M059J (cell line): ENCODE measurements at regions not wholly inside any gene's neighbourhood (a gene's known extent, or its start where the extent isn't known, plus 50 kb on each side); places are given as distances from the start of the nearest gene placed in this dataset.
"Not testable (repeated sequence)": the region's sequence is repeated elsewhere in the genome, so short reads cannot be mapped to it uniquely, and the experiment has no call there.

Source experiments
- DNase-seq: peaks from one replicate; pipeline ENCODE4 v3.0.0-alpha.2; 2012; ENCODE audit warnings: low read depth

DNA sequence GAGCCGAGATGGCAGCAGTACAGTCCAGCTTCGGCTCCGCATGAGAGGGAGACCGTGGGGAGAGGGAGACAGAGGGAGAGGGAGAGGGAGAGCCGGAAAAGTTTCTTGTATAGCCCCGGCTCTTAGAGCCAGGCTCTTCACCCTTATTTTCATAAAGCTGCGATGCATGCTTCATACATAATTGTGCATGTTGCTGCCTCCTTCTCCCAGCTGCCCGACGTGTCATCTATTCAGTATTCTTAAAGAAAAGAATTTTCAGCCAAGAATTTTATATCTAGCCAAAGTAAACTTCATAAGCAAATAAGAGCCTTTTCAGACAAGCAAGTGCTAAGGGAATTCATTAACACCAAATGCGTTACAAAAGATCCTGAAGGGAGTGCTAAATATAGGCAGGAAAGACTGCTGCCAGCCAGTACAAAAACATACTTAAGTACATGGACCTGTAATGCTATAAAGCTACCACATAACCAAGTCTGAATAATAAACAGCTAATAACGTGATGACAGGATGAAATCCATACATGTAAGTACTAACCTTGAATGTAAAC, 219.8 kb upstream of the CXADR start:
- DNase-seq = not testable (repeated sequence)

DNA sequence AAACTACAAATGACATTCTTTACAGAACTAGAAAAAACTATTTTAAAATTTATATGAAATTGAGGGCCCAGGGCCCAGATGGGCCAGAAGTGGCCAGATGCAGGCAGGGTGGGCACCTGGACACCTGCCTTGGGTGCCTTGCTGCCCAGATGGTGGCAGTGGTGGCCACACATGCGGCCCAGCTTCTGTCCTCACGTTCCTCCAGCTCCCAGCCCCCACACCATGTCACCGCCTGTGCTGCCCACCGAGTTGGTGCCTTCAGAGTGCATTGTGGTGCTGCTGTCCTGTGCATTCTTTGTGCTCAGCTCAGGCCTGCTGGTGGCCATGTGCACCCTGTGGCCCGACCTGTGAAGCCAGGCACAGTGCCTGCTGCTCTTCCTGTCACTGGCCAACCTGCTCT, 216.8 kb upstream of the CXADR start:
- no peak for DNase-seq

GRCh38 chr21:17299576-17299975, 213.3 kb upstream of the CXADR start:
- DNase-seq = not testable (repeated sequence)

DNA sequence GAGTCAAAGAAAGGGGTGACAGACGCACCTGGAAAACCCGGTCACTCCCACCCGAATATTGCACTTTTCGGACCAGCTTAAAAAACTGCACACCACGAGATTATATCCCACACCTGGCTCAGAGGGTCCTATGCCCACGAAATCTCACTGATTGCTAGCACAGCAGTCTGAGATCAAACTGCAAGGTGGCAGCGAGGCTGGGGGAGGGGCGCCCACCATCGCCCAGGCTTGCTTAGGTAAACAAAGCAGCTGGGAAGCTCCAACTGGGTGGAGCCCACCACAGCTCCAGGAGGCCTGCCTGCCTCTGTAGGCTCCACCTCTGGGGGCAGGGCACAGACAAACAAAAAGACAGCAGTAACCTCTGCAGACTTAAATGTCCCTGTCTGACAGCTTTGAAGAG, 185.1 kb upstream of the CXADR start:
- not testable (repeated sequence) for DNase-seq

DNA sequence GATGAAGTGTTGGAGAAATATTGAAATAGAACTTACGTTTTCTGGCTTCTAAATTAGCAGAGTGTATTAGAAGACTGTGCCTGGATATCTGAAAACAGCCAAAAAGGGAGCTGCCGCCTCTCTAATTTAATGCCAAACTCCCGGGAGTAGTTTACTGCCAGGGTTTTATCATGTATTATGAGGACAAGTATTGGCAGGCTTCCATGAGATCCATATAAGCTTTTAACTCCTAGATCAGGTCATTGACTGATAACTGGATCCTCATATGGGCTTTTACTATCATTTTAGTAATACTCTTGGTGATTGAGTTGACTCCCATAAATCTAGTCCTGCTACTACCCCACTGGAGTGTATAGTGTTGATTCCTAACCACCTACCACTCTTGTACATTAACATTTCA, 178.4 kb upstream of the CXADR start:
- DNase-seq = no peak

DNA sequence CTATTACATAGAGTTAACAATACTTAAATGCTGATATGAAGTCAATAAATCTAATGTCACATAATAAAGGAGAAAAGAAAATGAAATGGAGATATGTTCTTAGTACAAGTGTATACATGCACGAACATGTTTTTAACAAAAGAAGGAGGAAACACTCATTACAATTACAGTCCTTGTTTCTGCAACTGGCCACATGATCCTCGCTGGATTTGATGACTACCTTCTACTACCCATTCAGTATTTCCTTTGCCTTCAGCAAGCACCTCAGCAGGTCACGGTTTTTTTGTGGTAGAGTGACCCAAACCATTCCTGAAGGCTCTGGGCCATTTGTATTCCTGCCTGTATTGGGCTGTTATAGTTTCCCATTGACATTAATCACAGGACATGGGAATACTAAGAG, 172.8 kb upstream of the CXADR start:
- DNase-seq = no peak

DNA sequence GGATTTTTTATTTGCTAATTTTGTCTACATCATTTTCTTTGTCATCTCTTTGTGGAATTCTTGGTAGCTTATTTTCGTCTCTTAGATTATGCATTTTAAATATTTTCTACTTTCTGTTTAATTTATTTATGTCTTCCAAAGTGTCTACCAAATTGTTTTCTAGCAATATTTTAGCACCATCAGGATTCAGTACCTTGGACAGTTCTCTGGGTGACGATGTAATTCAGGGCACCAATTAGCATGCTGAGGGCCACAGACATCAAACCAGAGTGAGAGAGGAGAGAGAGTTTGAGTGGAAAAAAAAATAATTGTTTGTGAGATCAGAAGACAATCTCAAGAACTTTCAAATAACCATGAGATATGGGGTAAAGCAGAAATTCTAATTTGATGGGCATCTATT, 169.8 kb upstream of the CXADR start:
- peak; percentile 23 for DNase-seq

GRCh38 chr21:17348357-17348756, 164.5 kb upstream of the CXADR start:
- no peak for DNase-seq

DNA sequence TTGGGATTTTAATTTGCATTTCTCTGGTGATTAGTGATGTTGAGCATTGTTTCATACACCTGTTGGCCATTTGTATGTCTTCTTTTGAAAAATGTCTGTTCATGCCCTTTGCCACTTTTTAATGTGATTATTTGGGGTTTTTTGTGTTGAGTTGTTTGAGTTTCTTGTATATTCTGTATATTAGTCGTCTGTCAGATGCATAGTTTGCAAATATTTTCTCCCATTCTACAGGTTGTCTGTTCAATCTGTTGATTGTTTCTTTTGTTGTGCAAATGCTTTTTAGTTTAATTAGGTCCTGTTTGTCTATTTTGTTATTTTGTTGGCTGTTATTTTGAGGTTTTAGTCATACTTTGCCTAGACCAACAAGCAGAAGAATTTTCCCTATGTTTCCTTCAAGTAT, 164.0 kb upstream of the CXADR start:
- DNase-seq = no peak

GRCh38 chr21:17351766-17352165, 161.1 kb upstream of the CXADR start:
- DNase-seq = peak; percentile 12

GRCh38 chr21:17352996-17353655, 159.7 kb upstream of the CXADR start:
- no peak for DNase-seq

- peak; percentile 7 for DNase-seq
Measured at GRCh38 chr21:17359781-17360180, 153.1 kb upstream of the CXADR start.

GRCh38 chr21:17368748-17369363, 144.0 kb upstream of the CXADR start:
- DNase-seq = no peak

- no peak for DNase-seq
Measured at GRCh38 chr21:17370263-17370662, 142.6 kb upstream of the CXADR start.

DNA sequence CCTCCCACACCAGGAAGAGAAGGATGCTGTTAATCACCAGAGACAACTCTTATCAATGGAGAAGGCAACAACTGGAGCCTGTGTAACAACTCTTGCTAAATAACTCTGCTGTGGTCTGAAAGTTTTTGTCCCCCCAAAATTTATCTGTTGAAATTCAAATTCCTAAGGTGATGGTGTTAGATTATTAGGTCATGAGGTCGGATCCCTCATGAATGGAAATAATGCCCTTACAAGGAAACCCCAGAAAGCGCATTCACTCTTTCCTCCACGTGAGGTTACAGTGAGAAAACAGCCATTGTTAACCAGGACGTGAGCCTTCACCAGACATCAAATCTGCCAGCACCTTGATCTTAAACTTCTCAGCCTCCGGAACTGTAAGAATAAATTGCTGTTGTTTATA, 141.9 kb upstream of the CXADR start:
- DNase-seq = no peak

DNA sequence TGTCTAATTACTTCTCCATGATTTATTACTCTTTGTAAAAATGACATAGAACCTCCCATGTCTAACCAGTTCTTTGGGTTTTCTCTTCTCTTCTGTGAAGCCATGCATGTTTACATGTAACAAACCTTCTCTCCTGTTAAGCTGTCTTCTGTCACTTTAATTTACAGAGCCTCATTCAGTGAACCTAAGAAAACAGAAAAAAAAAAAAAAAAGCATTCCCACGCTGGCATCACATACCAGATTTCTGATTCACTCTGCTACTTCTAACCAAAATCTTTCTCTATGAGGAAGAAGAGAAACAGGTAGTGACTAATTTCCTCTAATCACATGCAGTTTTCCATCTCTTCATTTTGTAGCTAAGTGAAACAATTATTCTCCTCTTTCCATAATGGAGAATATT, 141.4 kb upstream of the CXADR start:
- peak; percentile 87 for DNase-seq

GRCh38 chr21:17372200-17372599, 140.6 kb upstream of the CXADR start:
- no peak for DNase-seq

GRCh38 chr21:17386498-17386897, 126.3 kb upstream of the CXADR start:
- no peak for DNase-seq

DNA sequence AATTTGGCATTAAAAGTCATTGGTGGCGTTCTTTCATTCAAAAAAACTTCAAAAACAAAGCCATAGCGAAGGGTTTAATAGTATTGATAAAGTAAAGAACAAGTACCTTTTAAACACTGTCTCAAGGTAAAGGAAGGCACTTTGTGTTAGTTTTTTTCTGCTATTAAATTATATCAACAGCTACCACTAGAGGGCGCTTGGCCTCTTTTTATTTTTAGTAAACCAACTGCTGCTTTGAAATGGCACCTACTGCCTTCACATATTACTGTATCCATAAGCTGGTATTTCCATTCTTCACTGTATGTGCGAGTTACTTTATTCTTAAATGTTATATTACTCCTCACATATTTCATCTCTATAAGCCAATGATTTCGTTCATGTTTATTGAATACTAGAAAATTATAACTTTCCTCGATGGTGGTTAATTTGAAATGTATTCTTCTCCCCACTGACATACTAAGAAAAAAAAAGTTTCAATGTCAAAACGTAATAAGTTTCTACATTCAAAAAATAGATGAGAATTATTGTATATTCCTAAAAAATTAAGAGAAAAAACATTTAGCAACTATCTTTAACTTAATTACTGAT, 125.7 kb upstream of the CXADR start:
- DNase-seq = peak; percentile 73

DNA sequence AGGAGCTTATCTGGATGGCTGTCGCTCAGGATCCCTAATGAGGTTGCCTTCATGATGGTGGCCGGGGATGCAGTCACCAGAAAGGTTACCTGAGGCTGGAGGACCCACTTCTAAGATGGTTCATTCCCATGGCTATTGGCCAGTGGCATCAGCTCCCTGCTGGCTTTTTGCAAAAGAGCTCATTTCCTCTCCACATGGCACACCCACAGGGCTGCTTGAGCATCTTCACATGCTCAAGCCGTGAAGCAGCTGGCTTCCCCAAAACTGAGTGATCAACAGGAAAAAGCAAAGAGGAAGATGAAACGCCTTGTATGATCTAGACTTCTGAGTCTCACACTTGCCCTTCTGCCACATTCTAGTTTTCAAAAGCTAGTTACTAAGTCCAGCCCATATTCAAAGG, 124.6 kb upstream of the CXADR start:
- DNase-seq = no peak

DNA sequence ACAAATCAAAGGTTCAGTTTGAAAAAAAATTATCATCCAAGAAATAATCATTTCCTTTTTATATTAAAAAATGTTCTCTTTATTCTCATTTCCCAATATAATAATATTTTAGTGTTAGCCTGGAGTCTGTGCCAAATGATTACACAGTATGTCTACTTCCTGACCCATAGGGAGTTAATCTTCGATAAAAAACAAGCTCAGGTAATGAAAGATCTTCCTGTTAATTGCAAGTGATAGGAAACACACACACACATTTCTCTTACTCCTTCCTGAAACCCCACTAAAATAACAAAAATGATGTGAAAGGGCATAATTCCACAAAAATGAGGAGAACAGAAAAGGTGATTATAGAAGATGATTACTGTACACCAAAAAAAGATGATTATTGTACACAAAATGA, 123.5 kb upstream of the CXADR start:
- no peak for DNase-seq

DNA sequence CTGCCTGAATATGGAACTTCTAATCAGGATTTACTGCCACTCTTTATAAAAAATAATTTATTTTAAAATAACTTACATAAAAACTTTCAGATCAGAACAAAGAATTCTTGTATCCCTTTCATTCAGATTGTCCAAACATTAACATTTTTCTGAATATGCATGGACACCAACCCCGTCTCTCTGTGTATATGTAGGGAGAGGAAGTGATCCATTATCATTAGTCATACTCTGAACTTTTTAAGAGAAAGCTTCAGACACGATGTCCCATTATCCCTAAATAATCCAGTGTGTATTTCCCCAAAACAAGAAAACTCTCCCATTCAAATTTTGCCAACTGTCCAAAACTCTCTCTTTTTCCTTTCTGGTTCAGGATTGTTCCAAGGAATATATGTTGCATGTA, 122.3 kb upstream of the CXADR start:
- DNase-seq = peak; percentile 18

GRCh38 chr21:17391811-17392340, 121.0 kb upstream of the CXADR start:
- peak; percentile 24 for DNase-seq
